Activated CD4-positive, alpha-beta T cell treated with anti-CD3 and anti-CD28 coated beads, Interleukin-2, Interleukin-6, amounts not matched to agents 100 ng/mL and 50 ng/mL, durations not matched to agents 16 hours and 8 hours (primary cell): ENCODE measurements at regions not wholly inside any gene's neighbourhood (a gene's known extent, or its start where the extent isn't known, plus 50 kb on each side); places are given as distances from the start of the nearest gene placed in this dataset.
A peak's percentile ranks its signal among the peaks of the same experiment; 100 is the strongest.
"Not testable (repeated sequence)": the region's sequence is repeated elsewhere in the genome, so short reads cannot be mapped to it uniquely, and the experiment has no call there.

Experiments used
- DNase-seq: peaks from one replicate; pipeline ENCODE4 v3.0.0-alpha.2; 2020

GRCh38 chr5:125912028-125912427 is 511.2 kb upstream of the GRAMD2B start:
- no peak for DNase-seq

- no peak for DNase-seq
These were observed 510.0 kb upstream of the GRAMD2B start for GRCh38 chr5:125913200-125913599.

GRCh38 chr5:125914471-125914870 is 508.7 kb upstream of the GRAMD2B start:
- no peak for DNase-seq

GRCh38 chr5:125923958-125924357 is 499.3 kb upstream of the GRAMD2B start:
- not testable (repeated sequence) for DNase-seq

- no peak for DNase-seq
These were observed 497.0 kb upstream of the GRAMD2B start for GRCh38 chr5:125926172-125926571.

- DNase-seq: no peak
These were observed 494.5 kb upstream of the GRAMD2B start for GRCh38 chr5:125928663-125929062.

GRCh38 chr5:125950012-125950615 is 473.1 kb upstream of the GRAMD2B start:
- DNase-seq: no peak

GRCh38 chr5:125961150-125961549 is 462.1 kb upstream of the GRAMD2B start:
- DNase-seq: peak; percentile 47

- DNase-seq: no peak
These were observed 457.6 kb upstream of the GRAMD2B start for GRCh38 chr5:125965577-125965976.

- DNase-seq: no peak
These were observed 455.6 kb upstream of the GRAMD2B start for GRCh38 chr5:125967576-125967975.

- DNase-seq: no peak
These were observed 454.0 kb upstream of the GRAMD2B start for GRCh38 chr5:125969011-125969813.

- no peak for DNase-seq
These were observed 453.4 kb upstream of the GRAMD2B start for GRCh38 chr5:125969814-125970171.

- DNase-seq: no peak
These were observed 452.4 kb upstream of the GRAMD2B start for GRCh38 chr5:125970631-125971307.

GRCh38 chr5:125972706-125973105 is 450.5 kb upstream of the GRAMD2B start:
- no peak for DNase-seq

- no peak for DNase-seq
These were observed 448.5 kb upstream of the GRAMD2B start for GRCh38 chr5:125974679-125975078.

GRCh38 chr5:125976421-125977000 is 446.7 kb upstream of the GRAMD2B start:
- DNase-seq: no peak

- DNase-seq: no peak
These were observed 445.2 kb upstream of the GRAMD2B start for GRCh38 chr5:125978015-125978414.

- DNase-seq: no peak
These were observed 443.6 kb upstream of the GRAMD2B start for GRCh38 chr5:125979636-125980035.

- no peak for DNase-seq
These were observed 442.2 kb upstream of the GRAMD2B start for GRCh38 chr5:125981016-125981415.

- DNase-seq: no peak
These were observed 435.4 kb upstream of the GRAMD2B start for GRCh38 chr5:125987677-125988255.

- DNase-seq: no peak
These were observed 431.2 kb upstream of the GRAMD2B start for GRCh38 chr5:125992050-125992449.

GRCh38 chr5:125999271-126000030 is 423.8 kb upstream of the GRAMD2B start:
- not testable (repeated sequence) for DNase-seq

- DNase-seq: no peak
These were observed 422.7 kb upstream of the GRAMD2B start for GRCh38 chr5:126000507-126000906.
